WI38 (cell line): ENCODE measurements at regions not wholly inside any gene's neighbourhood (a gene's known extent, or its start where the extent isn't known, plus 50 kb on each side); places are given as distances from the start of the nearest gene placed in this dataset.
A peak's percentile ranks its signal among the peaks of the same experiment; 100 is the strongest.

Source experiments
- H3K4me3 ChIP-seq: 2 replicates; pipeline ENCODE4 v1.5.1; 2011; ENCODE audit warnings: low read depth, mild to moderate bottlenecking, control low read depth, low read length
- TF ChIP-seq, protein P1 (sequence below): IDR thresholded peaks from 2 replicates; pipeline ENCODE4 v1.5.1; 2012; ENCODE audit warnings: low read depth, mild to moderate bottlenecking, control low read depth, low read length

DNA sequence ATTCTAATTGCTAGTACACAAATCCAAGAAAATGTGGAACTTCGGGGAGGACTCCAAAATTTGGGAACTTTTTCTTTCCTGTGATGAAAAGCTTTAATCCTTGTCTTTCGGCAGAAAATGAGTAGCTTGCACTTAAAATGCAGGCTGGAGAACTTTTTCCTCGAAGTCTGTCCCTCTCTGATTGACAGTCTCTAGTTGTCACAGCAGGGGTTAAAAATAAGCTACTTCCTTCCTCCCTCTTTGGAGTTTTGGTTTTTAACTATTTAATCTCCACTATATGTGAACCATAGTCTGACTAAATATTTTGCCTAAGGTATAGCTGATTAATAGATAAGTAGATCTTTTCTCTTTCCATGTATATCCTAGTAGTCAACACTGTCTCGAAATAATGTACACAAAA lies 66.8 kb upstream of the MBOAT1 start:
- TF ChIP-seq, protein P1, sequence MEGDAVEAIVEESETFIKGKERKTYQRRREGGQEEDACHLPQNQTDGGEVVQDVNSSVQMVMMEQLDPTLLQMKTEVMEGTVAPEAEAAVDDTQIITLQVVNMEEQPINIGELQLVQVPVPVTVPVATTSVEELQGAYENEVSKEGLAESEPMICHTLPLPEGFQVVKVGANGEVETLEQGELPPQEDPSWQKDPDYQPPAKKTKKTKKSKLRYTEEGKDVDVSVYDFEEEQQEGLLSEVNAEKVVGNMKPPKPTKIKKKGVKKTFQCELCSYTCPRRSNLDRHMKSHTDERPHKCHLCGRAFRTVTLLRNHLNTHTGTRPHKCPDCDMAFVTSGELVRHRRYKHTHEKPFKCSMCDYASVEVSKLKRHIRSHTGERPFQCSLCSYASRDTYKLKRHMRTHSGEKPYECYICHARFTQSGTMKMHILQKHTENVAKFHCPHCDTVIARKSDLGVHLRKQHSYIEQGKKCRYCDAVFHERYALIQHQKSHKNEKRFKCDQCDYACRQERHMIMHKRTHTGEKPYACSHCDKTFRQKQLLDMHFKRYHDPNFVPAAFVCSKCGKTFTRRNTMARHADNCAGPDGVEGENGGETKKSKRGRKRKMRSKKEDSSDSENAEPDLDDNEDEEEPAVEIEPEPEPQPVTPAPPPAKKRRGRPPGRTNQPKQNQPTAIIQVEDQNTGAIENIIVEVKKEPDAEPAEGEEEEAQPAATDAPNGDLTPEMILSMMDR: no peak
- no peak overlapping the region for H3K4me3 ChIP-seq

DNA sequence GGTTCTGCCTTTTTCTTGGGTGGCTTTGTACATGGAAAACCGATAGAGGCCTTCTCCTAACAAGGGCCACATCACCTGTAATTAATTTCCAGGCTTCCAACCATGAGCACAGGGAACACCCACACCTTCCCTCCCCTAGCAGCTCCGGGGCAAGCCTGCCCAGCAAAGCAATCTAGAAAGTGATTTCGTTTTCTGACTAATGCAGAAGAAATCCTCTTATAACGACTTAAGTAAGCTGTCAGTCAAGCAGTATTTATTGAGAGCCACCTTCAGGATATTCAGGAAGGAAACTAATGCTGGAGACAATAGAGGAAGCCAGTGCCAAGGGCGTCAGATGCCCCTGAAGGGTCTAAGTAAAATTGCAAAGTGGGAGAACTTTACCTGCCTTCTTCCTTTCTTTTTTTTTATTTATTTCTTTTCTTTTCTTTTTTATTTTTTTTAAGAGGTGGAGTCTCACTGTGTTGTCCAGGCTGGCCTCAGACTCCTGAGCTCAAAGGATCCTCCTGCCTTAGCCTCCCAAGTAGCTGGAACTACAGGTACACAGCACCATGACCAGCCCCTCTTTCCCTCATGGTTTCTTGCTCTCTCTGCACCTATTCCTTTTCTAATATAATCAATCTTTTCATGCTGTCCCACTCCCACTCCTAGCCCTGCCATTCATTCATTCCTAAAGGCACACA lies 67.5 kb upstream of the MBOAT1 start:
- H3K4me3 ChIP-seq: no peak overlapping the region
- TF ChIP-seq, protein P1: no peak

DNA sequence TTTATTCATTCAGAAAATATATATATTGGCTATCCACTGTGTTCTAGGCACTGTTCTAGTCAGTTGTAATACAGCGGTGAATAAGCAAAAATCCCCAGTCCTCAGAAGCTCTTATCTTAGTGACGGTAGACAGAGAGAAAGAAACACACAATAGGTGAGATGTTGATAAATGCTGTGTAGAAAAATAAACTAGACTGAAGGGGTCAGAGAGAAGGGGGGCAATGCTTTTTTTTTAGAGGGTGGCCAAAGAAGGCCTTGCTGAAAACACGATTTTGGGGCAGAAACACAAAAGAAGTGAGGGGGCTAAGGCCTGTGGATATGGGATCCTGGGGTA lies 68.0 kb upstream of the MBOAT1 start:
- TF ChIP-seq, protein P1: no peak

DNA sequence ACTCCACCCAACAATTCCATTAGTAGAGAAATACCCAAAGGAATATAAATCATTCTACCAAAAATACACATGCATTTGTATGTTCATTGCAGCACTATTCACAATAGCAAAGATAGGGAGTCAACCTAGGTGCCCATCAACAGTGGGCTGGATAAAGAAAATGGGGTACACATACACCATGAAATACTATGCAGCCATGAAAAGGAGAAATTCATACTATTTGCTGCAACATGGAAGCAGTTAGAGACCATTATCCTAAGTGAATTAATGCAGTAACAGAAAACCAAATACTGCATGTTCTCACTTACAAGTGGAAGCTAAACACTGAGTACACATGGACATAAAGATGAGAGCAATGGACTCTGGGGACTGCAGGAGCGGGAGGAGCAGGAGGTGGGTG lies 72.4 kb upstream of the MBOAT1 start:
- no peak overlapping the region for H3K4me3 ChIP-seq
- TF ChIP-seq, protein P1: no peak

More for the DNA sequence above, 68.0 kb upstream of the MBOAT1 start:
- no peak overlapping the region for H3K4me3 ChIP-seq

DNA sequence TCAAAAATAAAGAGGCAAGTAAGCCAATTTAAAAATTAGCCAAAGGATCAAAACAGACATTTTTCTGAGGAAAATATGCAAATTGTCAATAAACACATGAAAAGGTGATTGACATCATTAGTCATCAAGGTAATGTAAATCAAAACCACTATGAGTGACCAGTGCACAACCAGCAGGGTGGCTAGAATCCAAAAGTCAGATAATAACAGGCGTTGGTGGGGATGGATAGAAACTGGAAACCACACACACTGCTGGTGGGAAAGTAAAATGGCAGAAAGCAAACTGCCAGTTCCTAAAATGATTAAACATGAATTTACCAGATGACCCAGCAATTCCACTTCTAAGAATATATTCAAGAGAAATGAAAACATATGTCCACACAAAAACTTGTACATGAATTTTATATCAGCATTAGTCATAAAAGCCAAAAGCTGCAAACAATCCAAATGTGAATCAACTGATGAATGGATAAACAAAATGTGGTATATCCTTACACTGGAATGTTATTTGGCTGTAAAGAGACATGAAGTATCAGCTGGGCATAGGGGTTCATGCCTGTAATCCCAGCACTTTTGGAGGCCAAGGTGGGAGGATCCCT lies 74.8 kb upstream of the MBOAT1 start:
- TF ChIP-seq, protein P1: no peak
- no peak overlapping the region for H3K4me3 ChIP-seq

DNA sequence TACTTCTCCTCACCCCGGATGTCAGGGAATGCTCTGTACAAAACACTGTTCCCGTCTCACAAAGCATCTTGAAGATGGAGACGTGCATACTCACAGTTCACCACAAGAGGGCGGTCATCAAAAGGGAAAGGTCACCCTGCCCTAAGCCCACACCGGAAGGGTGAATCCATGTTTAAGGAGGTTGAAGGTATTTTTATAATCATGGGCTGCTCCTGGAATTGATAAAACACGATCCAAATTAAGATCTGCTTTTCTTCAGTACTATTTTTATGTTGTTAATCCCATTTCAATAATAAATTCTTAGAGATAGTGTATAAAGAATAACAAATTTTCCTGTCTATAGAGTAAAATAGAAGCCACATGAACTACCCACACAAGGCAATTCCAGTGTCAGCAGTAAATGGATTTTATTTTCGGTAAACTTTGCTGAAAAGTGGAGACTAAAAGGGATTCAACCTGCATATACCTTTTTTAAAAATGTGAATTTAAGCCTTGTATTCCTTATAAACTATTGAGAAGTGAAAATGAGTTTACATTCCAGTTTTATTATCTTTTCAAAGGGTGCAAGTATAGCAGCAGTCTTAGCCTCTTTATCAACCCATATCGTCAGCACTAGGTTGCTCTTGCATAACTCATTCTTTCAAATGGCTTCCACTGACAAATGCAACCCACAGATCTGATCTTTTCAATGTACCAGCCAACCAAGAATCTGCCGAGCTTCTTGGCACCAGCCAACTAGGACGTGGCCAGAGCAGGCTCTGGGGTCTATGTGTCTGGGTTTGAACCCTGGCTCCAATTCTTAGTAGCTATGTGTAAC lies 79.7 kb upstream of the MBOAT1 start:
- TF ChIP-seq, protein P1: peak; percentile 73
- H3K4me3 ChIP-seq: no peak overlapping the region

DNA sequence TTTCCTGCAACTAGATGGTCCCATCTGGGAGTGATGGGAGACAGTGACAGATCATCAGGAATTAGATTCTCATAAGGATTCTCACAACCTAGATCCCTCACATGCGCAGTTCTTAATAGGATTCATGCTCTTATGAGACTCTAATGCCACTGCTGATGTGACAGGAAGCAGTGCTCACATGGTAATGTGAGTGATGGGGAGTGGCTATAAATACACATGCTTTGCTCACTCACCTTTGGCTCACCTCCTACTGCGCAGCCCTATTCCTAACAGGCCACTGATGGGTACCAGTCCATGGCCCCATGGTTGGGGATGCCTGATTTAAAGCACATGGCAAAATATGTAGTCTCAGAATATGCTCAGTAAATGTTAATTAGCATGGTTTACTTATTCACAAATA lies 80.6 kb upstream of the MBOAT1 start:
- TF ChIP-seq, protein P1: no peak
- no peak overlapping the region for H3K4me3 ChIP-seq
